ENCODE measurements at regions not wholly inside any gene's neighbourhood (a gene's known extent, or its start where the extent isn't known, plus 50 kb on each side); places are given as distances from the start of the nearest gene placed in this dataset.

GRCh38 chrX:95884186-95884585, 800.5 kb upstream of the DIAPH2 start:
- TF ChIP-seq, protein P1, sequence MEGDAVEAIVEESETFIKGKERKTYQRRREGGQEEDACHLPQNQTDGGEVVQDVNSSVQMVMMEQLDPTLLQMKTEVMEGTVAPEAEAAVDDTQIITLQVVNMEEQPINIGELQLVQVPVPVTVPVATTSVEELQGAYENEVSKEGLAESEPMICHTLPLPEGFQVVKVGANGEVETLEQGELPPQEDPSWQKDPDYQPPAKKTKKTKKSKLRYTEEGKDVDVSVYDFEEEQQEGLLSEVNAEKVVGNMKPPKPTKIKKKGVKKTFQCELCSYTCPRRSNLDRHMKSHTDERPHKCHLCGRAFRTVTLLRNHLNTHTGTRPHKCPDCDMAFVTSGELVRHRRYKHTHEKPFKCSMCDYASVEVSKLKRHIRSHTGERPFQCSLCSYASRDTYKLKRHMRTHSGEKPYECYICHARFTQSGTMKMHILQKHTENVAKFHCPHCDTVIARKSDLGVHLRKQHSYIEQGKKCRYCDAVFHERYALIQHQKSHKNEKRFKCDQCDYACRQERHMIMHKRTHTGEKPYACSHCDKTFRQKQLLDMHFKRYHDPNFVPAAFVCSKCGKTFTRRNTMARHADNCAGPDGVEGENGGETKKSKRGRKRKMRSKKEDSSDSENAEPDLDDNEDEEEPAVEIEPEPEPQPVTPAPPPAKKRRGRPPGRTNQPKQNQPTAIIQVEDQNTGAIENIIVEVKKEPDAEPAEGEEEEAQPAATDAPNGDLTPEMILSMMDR (IDR thresholded peaks at IDR 0.05; ENCODE audit: low read depth, low read length, poor library complexity, severe bottlenecking) = no peak
- TF ChIP-seq EZH2phosphoT487 (IDR thresholded peaks at IDR 0.05; ENCODE audit: borderline replicate concordance, low read length) = no peak

Measured in DOHH2 (cell line).